Activated naive CD8-positive, alpha-beta T cell treated with anti-CD3 and anti-CD28 coated beads for 36 hours (primary cell): ENCODE measurements at regions not wholly inside any gene's neighbourhood (a gene's known extent, or its start where the extent isn't known, plus 50 kb on each side); places are given as distances from the start of the nearest gene placed in this dataset.

Experiments used
- DNase-seq: peaks from one replicate; pipeline ENCODE4 v3.0.0; 2021
- H3K27ac Mint-ChIP-seq: one replicate; pipeline ENCODE4 v1.8.0; 2022; ENCODE audit warnings: mild to moderate bottlenecking, moderate library complexity, mixed read lengths
- H3K27me3 Mint-ChIP-seq: one replicate; pipeline ENCODE4 v1.8.0; 2022; ENCODE audit warnings: mild to moderate bottlenecking, mixed read lengths
- H3K36me3 Mint-ChIP-seq: one replicate; pipeline ENCODE4 v1.8.0; 2021; ENCODE audit warnings: mild to moderate bottlenecking, mixed read lengths
- H3K4me1 Mint-ChIP-seq: one replicate; pipeline ENCODE4 v1.8.0; 2021; ENCODE audit warnings: mixed read lengths
- H3K4me3 Mint-ChIP-seq: one replicate; pipeline ENCODE4 v1.8.0; 2022; ENCODE audit warnings: mild to moderate bottlenecking, moderate library complexity, mixed read lengths
- H3K9me3 Mint-ChIP-seq: one replicate; pipeline ENCODE4 v1.8.0; 2022; ENCODE audit warnings: mixed read lengths

DNA sequence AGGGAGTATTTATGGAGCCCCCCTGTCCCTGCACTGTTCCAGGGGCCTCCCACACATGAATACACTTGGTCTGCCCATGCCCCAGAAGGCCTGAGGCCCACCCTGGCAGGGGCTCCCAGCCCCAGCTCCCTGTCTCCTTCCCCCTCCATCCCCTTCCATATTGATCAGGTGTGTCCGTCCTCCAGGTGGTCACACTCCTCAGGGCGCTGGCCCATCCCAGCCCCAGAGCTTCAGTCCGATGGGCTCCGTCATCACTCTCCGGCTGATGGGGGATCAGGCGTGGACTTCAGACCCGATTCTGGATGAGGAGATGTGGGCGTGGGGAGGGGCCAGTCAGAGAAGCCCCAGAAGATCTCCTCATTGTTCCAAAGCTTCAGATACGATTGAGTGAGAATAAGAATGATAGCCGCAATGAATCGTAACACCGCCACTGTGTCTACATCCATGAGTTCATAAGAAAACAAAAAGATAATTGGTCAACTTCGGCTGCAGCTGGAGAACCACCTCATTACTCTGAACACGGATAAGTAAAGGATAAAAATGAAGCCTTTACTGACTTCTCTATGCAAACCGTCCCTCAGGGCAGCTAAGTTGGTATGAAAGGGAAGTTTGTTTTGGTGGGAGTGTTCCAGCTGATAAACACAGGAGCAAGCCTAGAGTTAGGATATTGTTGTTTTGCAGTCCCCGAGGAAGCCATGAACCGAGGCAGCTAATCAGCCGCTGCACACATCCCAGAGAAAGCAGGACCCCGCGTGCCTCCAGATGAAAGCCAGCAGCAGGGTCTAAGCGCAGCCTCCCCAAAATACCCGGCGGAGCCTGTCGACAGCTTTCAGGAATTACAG lies 279.5 kb downstream of the NDUFA10 start:
- Mint-ChIP-seq H3K36me3 (no peaks in the 10 kb centered on the region), H3K4me1 (peaks cover 1% of the 10 kb centered on the region), H3K4me3 (no peak overlapping the region), H3K9me3 (no peaks in the 10 kb centered on the region), H3K27ac (no peak overlapping the region), H3K27me3 (no peaks in the 10 kb centered on the region)
- no peak for DNase-seq

DNA sequence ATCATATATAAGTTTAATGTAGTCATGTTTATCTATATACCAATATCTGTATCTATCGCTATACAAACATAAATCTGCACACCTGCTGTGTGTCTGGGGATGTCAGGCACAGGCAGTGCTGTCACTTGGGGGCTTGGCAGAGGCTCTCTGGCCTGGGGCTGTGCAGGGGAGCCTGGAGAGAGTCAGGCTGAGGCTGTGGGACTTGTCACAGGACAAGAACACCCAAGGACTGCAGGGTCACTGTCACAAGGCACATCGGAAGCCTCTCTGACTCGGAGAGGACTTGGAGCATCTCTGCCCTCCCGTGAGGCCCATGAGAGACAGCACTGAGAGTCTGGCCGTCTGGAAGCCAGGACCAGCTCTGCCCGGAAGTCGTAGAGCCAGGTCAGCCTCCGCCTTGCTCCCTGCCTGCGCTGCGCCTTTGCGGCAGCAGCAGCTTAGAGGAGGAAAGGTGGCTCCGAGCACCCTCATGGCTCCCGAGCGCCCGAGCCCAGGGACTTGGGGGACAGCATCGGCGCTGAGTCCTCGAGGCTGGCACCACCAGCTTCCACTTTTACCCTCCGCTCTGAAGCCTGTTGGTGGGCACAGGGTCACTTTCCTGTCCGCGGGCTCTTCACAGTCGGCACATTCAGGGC lies 280.3 kb downstream of the NDUFA10 start:
- Mint-ChIP-seq H3K4me3 (no peak overlapping the region), H3K4me1 (peaks cover 1% of the 10 kb centered on the region), H3K27me3 (no peaks in the 10 kb centered on the region), H3K36me3 (no peaks in the 10 kb centered on the region), H3K9me3 (no peaks in the 10 kb centered on the region), H3K27ac (no peak overlapping the region)
- DNase-seq: no peak

DNA sequence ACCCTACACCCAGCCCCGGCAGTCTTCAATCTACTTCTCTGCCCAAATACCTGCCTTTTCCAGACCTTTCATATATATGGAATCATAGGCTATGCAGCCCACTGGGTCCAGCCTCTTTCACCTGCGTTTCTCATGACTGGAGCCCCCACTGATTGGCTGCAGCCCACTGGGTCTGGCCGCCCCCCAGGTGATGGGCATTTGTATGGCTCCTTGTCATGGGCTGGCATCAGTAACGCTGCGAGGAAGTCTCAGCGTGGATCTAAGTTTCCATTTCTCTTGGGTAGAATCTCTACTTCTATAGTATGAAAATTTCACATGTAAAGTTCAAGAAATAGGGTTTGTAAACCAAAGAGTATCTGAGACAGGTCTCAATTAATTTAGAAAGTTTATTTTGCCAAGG lies 281.9 kb downstream of the NDUFA10 start:
- no peak overlapping the region for H3K27ac Mint-ChIP-seq
- H3K27me3 Mint-ChIP-seq: no peaks in the 10 kb centered on the region
- peaks cover 1% of the 10 kb centered on the region for H3K4me1 Mint-ChIP-seq
- no peak for DNase-seq
- H3K9me3 Mint-ChIP-seq: no peaks in the 10 kb centered on the region
- H3K36me3 Mint-ChIP-seq: no peaks in the 10 kb centered on the region
- H3K4me3 Mint-ChIP-seq: no peak overlapping the region

DNA sequence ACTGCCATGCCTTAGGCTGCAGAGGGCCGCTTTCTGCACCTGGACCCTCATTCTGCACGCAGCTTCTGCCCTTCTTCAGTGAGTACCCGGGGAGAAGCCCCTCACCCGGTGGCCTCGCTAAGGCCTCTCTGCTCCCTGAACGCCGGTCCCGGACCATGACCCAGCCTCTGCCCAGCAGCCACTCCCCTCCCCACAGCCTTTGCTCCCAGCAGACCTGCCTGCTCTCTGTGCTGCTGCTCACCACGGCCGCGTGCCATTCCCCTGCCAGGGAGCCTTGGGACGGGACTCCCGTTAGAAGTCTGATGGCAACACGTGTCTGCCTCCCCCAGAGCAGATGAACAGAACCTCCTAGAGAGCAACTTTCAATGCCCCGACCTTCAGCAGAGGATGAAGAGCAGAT lies 282.8 kb downstream of the NDUFA10 start:
- no peaks in the 10 kb centered on the region for H3K9me3 Mint-ChIP-seq
- H3K27ac Mint-ChIP-seq: no peak overlapping the region

DNA sequence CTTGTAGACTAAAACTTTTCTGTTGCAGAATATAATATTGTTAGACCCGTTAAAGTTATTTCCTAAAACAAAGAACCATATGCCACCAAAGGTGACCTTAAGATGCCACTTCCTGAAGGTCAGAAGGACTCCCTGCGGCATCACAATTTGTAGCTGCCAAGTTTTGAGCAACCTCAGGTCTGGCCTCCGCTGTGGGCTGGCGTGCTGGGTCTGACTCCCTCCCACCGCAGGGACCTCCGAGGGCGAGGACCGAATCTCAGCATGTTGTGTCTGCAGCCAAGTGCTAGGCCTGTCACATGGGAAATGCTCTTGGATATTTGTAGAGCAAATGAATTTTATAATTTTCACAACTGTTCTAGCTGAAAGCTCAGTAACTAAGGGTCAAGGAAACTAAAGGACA lies 285.9 kb downstream of the NDUFA10 start:
- DNase-seq: no peak
- H3K27ac Mint-ChIP-seq: no peak overlapping the region
- no peaks in the 10 kb centered on the region for H3K36me3 Mint-ChIP-seq
- no peaks in the 10 kb centered on the region for H3K27me3 Mint-ChIP-seq
- no peak overlapping the region for H3K4me3 Mint-ChIP-seq
- H3K4me1 Mint-ChIP-seq: no peaks in the 10 kb centered on the region
- peaks cover 1% of the 10 kb centered on the region for H3K9me3 Mint-ChIP-seq

More for the DNA sequence above, 282.8 kb downstream of the NDUFA10 start:
- Mint-ChIP-seq H3K36me3 (no peaks in the 10 kb centered on the region), H3K4me3 (no peak overlapping the region), H3K27me3 (no peaks in the 10 kb centered on the region), H3K4me1 (peaks cover 1% of the 10 kb centered on the region)
- DNase-seq: no peak

DNA sequence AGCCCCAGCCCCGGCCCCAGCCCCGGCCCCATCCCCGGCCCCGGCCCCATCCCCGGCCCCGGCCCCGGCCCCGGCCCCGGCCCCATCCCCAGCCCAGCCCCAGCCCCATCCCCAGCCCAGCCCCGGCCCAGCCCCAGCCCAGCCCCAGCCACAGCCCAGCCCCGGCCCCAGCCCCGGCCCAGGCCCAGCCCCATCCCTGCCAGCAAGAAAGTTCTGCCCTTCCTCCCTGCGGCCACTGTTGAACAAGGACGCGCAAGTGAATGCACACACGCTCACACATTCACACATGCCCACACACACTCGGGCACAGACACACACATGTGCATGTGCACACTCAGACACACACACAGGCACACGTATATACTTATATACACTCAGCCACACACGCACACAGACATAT lies 287.0 kb downstream of the NDUFA10 start:
- Mint-ChIP-seq H3K9me3 (peaks cover 5% of the 10 kb centered on the region), H3K36me3 (no peaks in the 10 kb centered on the region), H3K27ac (no peak overlapping the region), H3K4me1 (no peaks in the 10 kb centered on the region), H3K27me3 (no peaks in the 10 kb centered on the region), H3K4me3 (no peak overlapping the region)
- DNase-seq: no peak

DNA sequence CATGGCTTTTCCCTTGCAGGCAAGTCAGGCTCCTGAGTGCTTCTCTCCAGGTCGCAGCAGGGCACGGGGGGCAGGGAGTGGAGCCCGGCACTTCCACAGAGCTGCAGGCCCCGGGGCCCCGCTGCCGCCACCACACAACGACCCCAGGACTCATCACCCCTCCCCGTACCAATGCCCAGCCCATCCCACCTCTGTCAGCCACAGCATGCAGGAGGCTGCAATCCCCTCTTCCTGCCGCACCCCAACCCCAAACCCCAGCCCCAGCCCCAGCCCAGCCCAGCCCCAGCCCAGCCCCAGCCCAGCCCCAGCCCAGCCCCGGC lies 288.0 kb downstream of the NDUFA10 start:
- no peaks in the 10 kb centered on the region for H3K4me1 Mint-ChIP-seq
- H3K4me3 Mint-ChIP-seq: no peak overlapping the region
- peaks cover 5% of the 10 kb centered on the region for H3K9me3 Mint-ChIP-seq
- H3K27me3 Mint-ChIP-seq: no peaks in the 10 kb centered on the region
- DNase-seq: no peak
- no peaks in the 10 kb centered on the region for H3K36me3 Mint-ChIP-seq
- H3K27ac Mint-ChIP-seq: no peak overlapping the region

DNA sequence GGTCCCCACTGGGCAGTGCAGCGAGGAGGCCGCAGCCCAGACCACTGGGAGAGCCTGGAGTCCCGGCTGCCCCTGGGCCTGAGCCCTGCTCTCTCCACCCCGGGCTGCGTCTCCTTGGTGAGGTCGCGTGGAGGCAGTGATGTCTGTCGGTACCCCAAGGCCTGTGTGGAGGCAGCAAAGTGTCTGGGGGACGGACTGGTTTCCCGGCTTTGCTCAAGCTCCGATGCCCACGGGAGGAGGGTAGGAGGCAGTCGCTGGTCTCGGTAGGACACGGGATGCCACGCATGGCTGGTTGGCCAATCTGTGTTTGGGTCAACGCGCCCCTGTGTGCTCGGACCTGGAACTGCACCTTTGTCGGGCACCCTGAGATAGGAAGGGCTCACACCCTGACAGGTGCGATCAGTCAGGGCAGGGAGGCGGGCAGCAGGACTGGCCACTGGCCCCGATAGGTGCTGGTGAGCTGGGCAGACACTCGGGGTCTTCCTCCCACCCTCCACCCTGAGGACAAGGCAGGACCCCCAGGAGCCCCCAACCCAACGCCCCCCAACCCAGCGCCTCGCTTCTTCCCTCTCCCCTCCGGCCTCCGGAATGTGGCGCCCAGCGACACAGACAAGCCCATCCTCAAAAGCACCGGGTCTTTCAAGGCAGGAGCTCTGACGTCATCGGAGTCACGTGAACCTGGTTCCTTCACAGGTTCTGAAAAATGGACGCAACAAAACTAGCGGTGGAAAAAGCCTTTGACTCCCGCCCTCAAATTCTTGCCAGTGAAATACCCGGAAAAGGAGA lies 288.6 kb downstream of the NDUFA10 start:
- H3K4me3 Mint-ChIP-seq: no peak overlapping the region
- no peak for DNase-seq
- no peaks in the 10 kb centered on the region for H3K36me3 Mint-ChIP-seq
- peaks cover 5% of the 10 kb centered on the region for H3K9me3 Mint-ChIP-seq
- no peaks in the 10 kb centered on the region for H3K4me1 Mint-ChIP-seq
- no peak overlapping the region for H3K27ac Mint-ChIP-seq
- no peaks in the 10 kb centered on the region for H3K27me3 Mint-ChIP-seq

DNA sequence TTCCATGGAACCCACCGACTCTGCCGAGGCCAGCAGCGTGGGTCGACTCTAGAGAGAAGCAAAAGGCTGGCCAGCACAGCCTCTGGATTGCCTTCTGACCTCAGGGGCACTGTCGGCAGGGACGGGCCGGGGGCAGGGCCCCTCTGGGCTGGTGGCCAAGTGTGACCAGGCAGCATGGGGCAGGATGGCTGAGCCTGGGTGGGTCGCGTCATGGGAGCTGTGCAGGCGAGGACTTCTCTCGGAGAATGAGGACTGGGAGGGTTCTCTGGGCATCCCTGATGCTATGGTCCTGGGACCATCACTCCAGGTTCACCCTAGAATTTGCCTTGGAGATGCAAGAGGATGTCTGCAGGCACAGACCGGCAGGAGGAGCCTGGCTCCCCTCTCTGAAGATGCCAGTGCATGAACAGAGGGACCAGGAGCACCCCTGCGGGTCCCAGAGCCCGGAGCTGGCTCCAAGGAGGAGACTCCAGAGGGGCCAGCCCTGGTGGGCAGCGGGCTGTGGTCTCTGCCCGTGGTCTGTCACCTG lies 289.2 kb downstream of the NDUFA10 start:
- DNase-seq: no peak
- no peaks in the 10 kb centered on the region for H3K4me1 Mint-ChIP-seq
- no peaks in the 10 kb centered on the region for H3K36me3 Mint-ChIP-seq
- no peak overlapping the region for H3K4me3 Mint-ChIP-seq
- peaks cover 5% of the 10 kb centered on the region for H3K9me3 Mint-ChIP-seq
- H3K27me3 Mint-ChIP-seq: no peaks in the 10 kb centered on the region
- no peak overlapping the region for H3K27ac Mint-ChIP-seq

DNA sequence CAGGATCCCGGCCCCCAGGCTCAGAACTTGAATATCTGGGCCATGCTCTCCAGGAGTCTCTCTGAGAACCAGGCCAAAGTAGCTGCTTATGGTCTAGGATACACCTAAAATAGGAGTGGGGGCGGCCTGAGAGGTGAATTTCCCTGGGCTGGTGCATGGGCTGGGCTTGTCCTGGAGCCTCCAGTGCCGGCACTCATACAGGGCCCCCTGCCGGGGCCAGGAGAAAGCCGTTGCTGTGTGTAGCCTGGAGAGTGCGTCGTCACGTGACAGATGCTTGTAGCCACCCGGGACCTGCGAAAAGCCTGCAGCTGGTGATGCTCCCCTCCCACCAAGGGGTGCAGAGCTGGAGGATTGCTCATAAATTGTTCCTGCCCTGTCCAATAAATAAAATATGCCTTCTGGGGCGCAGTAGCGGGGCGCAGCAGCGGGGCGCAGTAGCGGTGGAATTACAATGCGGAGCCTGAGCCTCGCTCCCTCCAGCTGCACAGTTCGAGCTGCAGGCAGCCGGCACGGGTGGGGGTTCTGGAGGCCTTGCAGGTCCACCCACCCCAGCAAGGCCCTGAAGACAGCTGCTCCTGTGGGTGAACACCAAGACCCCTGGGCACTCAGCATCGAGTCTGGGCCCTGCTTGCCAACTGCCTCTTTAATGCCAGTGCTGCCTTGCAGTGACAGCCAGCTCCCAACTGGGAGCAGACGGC lies 289.9 kb downstream of the NDUFA10 start:
- Mint-ChIP-seq H3K9me3 (peaks cover 5% of the 10 kb centered on the region), H3K27ac (no peak overlapping the region), H3K36me3 (no peaks in the 10 kb centered on the region), H3K4me3 (no peak overlapping the region), H3K4me1 (no peaks in the 10 kb centered on the region), H3K27me3 (no peaks in the 10 kb centered on the region)
- DNase-seq: no peak

DNA sequence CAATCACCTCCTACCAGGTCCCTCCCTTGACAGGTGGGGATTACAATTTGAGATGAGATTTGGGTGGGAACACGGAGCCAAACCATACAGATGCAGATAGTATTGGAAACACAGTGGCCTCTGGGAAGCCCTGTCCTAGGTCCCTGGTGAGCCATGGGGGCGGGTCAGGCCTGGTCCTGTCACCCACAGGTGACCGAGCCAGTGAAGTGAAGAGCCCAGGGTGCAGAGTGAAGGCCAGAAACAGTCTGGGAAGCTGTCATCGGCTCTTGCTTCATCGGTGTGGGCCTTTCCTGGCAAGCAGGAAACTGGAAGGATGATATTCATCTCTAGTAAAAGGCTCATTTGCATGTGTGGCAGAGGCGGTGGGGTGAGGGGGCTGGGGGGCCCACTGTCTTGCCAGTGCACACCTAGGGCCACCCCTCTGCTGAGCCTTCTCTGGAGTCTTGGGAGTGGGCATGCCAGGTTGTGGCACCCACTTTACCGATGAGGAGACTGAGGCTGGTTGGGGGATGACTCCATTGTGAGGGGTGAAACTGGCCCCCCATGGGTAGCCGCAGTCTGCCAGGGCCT lies 290.6 kb downstream of the NDUFA10 start:
- Mint-ChIP-seq H3K4me1 (no peaks in the 10 kb centered on the region), H3K27me3 (no peaks in the 10 kb centered on the region), H3K9me3 (peaks cover 5% of the 10 kb centered on the region), H3K4me3 (no peak overlapping the region), H3K27ac (no peak overlapping the region), H3K36me3 (no peaks in the 10 kb centered on the region)
- no peak for DNase-seq

DNA sequence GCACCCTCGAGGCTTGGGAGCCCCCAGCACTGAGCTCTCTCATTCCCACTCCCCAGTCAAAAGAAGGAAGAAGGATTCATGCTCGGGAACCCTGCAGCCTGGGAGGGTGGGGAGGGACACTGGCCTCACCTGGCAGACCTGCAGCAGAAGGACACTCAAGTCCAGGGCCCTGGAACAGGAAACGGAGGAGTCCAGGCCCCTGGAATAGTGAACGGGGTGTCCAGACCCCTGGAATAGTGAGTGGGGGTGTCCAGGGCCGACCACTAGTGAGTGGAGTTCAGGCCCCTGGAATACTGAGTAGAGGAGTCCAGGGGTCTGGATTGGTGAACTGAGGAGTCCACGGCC lies 292.5 kb downstream of the NDUFA10 start:
- Mint-ChIP-seq H3K9me3 (peaks cover 5% of the 10 kb centered on the region), H3K27ac (no peak overlapping the region), H3K27me3 (no peaks in the 10 kb centered on the region), H3K4me3 (no peak overlapping the region), H3K36me3 (no peaks in the 10 kb centered on the region), H3K4me1 (no peaks in the 10 kb centered on the region)
- DNase-seq: no peak

DNA sequence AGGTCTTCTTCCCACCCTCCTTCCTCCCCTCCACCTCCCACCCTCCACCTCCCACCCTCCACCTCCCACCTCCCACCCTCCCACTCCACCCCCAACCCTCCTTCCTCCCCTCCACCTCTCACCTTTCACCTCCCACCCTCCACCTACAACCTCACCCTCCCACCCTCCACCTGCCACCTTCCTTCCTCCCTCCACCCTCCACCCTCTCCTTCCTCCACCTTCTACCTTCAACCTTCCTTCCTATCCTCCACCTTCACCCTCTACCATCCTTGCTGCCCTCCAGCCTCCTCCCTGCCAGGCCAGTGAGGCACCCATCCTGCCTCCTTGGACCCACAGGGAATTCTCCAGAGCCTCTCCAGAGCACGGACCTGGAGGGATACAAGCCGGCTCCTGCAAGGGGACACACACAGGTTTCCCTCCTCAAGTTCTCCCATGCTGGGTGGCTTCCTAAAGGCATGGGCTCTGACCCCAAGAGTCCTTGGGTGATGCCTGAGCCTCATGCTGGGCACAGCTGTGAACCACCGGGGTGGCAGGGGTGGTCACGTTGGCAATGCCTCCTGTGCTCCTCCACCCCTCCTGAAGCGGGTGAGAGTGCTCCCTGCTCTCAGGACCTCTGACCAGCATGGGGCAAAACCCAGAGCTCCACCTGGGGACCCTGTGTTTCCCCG lies 293.0 kb downstream of the NDUFA10 start:
- Mint-ChIP-seq H3K4me3 (no peak overlapping the region), H3K27ac (no peak overlapping the region), H3K36me3 (no peaks in the 10 kb centered on the region), H3K9me3 (peaks cover 5% of the 10 kb centered on the region), H3K4me1 (no peaks in the 10 kb centered on the region), H3K27me3 (no peaks in the 10 kb centered on the region)
- no peak for DNase-seq

DNA sequence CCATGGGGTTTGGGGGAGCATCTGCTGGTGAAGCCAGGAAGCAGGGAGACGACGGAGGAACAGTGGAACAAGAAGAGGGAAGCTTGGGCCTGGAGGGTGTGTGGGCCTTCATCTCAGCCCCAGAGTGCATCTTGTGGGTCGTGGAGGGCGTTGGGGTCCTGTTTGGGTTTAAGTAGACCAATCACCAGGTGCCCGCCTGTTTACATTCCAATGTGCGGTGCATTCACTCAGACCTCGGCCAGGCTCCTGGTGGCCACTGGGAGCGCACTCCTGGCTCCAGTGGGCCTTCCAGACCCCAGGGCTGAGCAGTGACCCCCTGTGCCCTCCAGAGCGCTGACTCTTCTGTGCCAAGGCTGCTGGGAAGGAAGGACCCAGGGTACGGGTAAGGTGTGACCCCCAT lies 293.7 kb downstream of the NDUFA10 start:
- Mint-ChIP-seq H3K9me3 (peaks cover 5% of the 10 kb centered on the region), H3K36me3 (no peaks in the 10 kb centered on the region), H3K27ac (no peak overlapping the region), H3K27me3 (no peaks in the 10 kb centered on the region), H3K4me1 (no peaks in the 10 kb centered on the region), H3K4me3 (no peak overlapping the region)
- DNase-seq: no peak
